HG02623 (cell line): ENCODE measurements at regions not wholly inside any gene's neighbourhood (a gene's known extent, or its start where the extent isn't known, plus 50 kb on each side); places are given as distances from the start of the nearest gene placed in this dataset.
A peak's percentile ranks its signal among the peaks of the same experiment; 100 is the strongest.
"Not testable (repeated sequence)": the region's sequence is repeated elsewhere in the genome, so short reads cannot be mapped to it uniquely, and the experiment has no call there.

Experiments used
- ATAC-seq: cut with Tn5 transposase; IDR thresholded peaks from one replicate; pipeline ENCODE4 v1.9.1; 2021; ENCODE audit warnings: moderate library complexity; ENCODE audit not compliant: unreplicated experiment

GRCh38 chr5:92019376-92019990, 636.4 kb upstream of the ARRDC3 start:
- ATAC-seq: no peak

- ATAC-seq: no peak
These were observed 634.7 kb upstream of the ARRDC3 start for GRCh38 chr5:92017776-92018175.

DNA sequence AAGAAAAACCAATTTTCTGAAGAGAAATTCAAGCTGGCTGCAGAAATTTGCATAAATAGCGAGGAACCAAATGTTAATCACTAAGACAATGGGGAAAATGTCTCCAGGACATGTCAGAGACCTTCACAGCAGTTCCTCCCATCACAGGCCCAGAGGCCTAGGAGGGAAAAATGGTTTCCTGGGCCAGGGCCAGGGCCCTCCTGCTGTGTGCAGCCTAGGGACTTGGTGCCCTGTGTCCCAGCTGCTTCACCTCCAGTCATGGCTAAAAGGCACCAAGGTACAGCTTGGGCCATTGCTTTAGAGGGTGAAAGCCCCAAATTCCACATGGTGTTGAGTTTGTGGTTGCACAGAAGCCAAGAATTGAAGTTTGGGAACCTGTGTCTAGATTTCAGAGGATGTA, 628.7 kb upstream of the ARRDC3 start:
- not testable (repeated sequence) for ATAC-seq

GRCh38 chr5:92003806-92004205, 620.7 kb upstream of the ARRDC3 start:
- ATAC-seq: no peak

DNA sequence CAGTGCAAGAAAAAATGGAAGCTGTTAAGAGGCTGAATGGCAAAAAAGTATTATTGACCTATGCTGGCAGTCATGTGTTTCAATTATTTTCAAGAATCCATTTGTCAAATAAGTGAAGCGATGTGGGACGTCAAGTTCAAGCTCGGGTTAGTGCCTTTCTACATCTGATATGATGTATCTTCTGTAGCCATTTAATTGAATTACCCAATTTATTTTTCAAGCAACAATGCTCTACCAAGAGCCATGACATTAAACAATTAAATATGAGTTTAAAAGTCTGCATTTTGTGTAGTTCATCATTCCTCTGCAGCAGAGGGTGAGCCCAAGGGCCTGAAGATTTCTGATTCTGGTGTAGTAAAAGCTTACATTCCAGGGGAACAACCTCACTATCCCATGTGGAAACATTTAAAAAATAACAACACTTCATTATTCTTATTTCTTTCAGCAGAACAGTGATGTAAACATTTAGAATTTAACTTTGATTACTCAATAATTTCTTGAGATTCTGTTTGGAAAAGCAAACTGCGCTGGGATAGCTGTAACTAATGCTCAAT, 619.7 kb upstream of the ARRDC3 start:
- no peak for ATAC-seq

GRCh38 chr5:91998774-91999173, 615.7 kb upstream of the ARRDC3 start:
- ATAC-seq: no peak

DNA sequence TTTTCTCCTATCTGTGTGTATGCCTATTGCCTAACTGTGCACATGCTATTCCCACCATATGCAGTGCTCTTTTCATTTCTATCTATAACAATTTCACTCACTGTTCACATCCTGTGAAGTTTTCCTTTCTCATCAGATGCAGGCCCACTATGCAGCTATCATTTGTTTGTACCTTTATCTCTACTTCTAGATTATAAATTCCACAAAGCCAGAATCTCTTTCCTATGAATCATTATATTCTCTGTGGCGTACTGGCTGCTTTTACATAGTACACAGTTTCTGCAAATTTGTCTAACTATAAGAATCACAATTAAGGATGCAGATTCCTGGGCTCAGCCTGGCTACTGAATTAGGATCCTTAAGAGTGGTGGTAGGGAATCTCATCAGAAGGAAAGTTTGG, 600.8 kb upstream of the ARRDC3 start:
- no peak for ATAC-seq

- no peak for ATAC-seq
These were observed 595.2 kb upstream of the ARRDC3 start for GRCh38 chr5:91978221-91978882.

DNA sequence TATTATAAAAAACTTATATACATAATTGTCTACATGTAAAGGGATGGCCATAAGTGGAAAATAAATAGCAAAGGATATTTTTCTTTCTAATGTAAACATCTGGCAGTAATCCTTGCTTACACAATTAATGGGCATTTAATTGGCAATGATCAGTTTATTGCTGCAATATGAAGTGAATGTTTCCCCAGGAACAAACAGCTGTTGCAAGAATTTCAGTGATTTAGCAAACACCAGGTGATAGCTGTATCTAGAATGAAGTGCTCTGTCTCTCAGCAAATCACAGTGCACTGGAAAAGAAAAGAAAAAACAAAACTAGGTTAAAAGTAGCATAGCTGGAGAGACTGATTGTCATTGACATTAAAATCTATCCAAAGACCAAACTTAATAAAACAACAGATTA, 594.5 kb upstream of the ARRDC3 start:
- ATAC-seq: no peak

GRCh38 chr5:91976451-91976850, 593.3 kb upstream of the ARRDC3 start:
- no peak for ATAC-seq

- no peak for ATAC-seq
These were observed 580.0 kb upstream of the ARRDC3 start for GRCh38 chr5:91963166-91963565.

DNA sequence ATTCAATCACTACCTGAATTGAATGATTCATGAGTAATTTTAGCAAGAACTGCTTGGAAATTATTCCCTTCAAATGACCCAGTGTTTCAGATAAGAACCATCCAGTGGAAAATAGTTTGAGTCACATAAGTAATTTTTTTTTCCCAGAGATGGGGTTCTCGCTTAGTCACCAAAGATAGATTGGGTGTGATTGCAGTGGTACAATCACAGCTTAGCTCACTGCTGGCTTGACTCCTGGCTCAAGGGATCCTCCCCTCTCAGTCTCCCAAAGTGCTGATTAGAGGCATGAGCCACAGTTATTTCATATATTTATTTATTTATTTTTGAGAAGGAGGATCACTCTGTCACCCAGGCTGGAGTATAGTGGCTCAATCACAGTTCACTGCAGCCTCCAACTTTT, 574.5 kb upstream of the ARRDC3 start:
- no peak for ATAC-seq

DNA sequence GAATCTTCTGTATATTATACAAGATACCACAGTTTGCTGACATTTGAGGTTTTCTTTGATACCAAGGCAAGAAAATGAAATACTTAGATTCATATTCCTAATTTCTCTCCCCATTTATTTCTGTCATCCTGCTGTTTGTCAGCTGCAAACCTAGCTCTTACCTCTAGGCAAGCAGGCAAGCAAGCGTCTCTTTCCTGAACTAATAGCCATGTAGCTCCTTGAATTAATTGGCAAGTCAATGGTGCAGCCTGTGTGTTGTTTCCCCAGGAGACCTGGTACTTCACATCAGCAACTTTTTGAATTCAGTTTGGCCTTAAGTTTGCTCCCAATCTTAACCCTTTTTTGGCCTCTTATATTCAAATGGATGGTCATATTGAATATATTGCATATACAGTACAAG, 573.6 kb upstream of the ARRDC3 start:
- ATAC-seq: no peak

- ATAC-seq: no peak
These were observed 572.5 kb upstream of the ARRDC3 start for GRCh38 chr5:91955610-91956009.

GRCh38 chr5:91954136-91954535, 571.0 kb upstream of the ARRDC3 start:
- ATAC-seq: no peak

DNA sequence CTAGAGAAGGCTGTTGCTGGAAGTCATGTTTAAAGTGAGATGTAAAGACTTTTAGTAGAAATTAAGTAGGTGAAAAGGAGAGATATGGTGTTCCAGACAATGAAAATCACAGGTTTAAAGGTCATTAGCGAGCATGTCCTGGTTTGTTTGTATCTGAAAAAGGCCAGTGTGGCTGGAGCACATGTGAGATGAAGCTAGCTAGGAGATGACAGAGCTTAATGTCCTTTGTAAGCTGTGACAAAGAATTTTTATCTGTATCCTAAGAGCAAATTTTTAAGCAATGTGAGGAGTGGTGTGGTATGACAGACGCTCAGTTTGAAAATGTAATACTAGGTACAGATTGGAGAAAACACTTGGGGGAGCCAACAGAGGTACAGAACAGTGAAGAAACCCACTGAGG, 567.2 kb upstream of the ARRDC3 start:
- ATAC-seq: no peak

- no peak for ATAC-seq
These were observed 563.8 kb upstream of the ARRDC3 start for GRCh38 chr5:91946870-91947269.

DNA sequence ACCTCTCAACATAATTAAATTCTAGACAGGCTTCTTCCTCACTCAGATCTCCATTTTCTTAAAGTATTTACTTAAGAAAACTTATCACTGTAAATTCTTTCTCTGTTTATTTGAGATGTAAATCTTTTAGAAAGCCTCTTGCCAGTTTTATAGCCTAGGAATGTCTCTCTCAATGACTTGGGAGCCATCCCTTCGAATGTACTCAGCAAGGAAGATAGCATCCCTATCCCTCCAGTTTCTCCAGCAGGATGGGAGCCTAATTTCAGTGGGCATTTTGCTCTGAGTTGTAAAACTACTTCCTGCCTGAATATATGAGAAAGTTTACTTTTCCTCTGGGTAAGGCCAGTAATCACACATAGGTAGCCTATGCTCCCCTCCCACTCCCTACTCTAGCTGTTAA, 558.5 kb upstream of the ARRDC3 start:
- ATAC-seq: no peak

DNA sequence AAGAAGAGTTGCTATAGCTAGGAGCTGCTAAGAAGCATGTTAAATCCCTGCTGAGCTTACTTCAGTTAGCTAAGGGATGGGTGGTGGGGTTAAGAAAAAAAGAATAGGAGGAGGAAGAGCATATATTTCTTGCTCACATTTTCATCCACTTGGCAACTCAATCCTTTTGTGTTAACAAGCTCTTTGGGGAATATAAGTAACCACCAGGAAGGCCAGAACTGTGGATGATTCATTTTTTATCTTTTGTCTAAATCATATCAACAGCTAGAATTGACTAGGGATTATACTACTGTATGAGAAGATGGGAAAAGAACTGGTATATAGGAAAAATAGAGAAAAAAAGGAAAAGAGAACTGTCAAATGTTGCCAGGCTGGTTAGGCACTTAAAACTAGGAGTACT, 555.3 kb upstream of the ARRDC3 start:
- no peak for ATAC-seq

- no peak for ATAC-seq
These were observed 554.0 kb upstream of the ARRDC3 start for GRCh38 chr5:91937121-91937520.

- no peak for ATAC-seq
These were observed 546.4 kb upstream of the ARRDC3 start for GRCh38 chr5:91929522-91929817.

- peak; percentile 52 for ATAC-seq
These were observed 545.8 kb upstream of the ARRDC3 start for GRCh38 chr5:91928754-91929521.
